Gastroesophageal sphincter (tissue), 3 donors: ENCODE measurements at regions not wholly inside any gene's neighbourhood (a gene's known extent, or its start where the extent isn't known, plus 50 kb on each side); places are given as distances from the start of the nearest gene placed in this dataset.

Source experiments
- CTCF ChIP-seq, 4 experiments: fragments of 200-600 bp in 2 of 4; fragments of 450-650 bp in 2 of 4; sonication (generic) in 1 of 4; IDR thresholded peaks; one replicate each; pipeline ENCODE4 v1.5.1; 2017 to 2019; ENCODE audit warnings: antibody characterized with exemption in 4 of 4, mild to moderate bottlenecking in 2 of 4, moderate library complexity in 2 of 4
- POLR2A ChIP-seq, 2 donors: fragments of 450-650 bp; IDR thresholded peaks; one replicate each; pipeline ENCODE4 v1.6.1; 2017; ENCODE audit warnings: antibody characterized with exemption in 2 of 2, mild to moderate bottlenecking in 2 of 2, moderate library complexity in 1 of 2

- TF ChIP-seq CTCF (IDR thresholded peaks at IDR 0.05) (no peak), POLR2A (IDR thresholded peaks at IDR 0.05) (no peak)
Observed at GRCh38 chr5:153888781-153889180, 149.9 kb downstream of the FAM114A2 start.
